ENCODE measurements at regions not wholly inside any gene's neighbourhood (a gene's known extent, or its start where the extent isn't known, plus 50 kb on each side); places are given as distances from the start of the nearest gene placed in this dataset.

DNA sequence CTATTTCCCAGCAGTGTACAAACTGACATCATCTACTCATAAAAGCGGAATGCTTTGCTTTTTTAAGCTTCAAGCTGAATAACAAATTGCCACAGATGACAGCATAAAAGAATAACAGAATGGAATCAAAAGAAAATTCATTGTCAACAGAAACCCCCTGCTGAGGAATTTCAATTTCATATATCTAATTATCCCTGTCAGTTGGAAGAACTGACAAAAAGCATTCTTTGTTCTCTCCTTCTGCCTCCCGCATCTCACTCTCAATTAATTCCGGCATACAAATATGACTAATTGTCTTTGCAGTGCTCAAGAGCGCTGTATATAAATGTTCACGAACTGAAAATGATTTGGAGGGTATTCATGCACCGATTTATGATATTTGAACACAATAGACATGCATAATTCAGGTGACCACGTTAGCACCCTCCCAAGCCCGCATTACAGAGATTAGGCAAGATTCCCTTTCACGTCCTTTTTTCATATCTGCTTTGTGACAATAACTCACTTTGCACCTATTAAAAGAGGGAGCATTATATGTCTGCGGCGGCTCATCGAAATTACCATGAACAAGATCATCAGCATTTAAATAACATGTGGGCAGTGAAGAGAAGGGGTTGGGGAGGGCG lies 277.7 kb upstream of the SALL3 start:
- TF ChIP-seq, protein P1, sequence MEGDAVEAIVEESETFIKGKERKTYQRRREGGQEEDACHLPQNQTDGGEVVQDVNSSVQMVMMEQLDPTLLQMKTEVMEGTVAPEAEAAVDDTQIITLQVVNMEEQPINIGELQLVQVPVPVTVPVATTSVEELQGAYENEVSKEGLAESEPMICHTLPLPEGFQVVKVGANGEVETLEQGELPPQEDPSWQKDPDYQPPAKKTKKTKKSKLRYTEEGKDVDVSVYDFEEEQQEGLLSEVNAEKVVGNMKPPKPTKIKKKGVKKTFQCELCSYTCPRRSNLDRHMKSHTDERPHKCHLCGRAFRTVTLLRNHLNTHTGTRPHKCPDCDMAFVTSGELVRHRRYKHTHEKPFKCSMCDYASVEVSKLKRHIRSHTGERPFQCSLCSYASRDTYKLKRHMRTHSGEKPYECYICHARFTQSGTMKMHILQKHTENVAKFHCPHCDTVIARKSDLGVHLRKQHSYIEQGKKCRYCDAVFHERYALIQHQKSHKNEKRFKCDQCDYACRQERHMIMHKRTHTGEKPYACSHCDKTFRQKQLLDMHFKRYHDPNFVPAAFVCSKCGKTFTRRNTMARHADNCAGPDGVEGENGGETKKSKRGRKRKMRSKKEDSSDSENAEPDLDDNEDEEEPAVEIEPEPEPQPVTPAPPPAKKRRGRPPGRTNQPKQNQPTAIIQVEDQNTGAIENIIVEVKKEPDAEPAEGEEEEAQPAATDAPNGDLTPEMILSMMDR (IDR thresholded peaks at IDR 0.05; ENCODE audit: poor library complexity, severe bottlenecking), result no peak
- no peak for TF ChIP-seq EZH2 (IDR thresholded peaks at IDR 0.05; ENCODE audit: borderline replicate concordance, insufficient read depth, low read length, poor library complexity, severe bottlenecking)
- peak; percentile 13 for TF ChIP-seq RAD21 (conservative IDR thresholded peaks at IDR 0.05)
